HG03457 (cell line): ENCODE measurements at regions not wholly inside any gene's neighbourhood (a gene's known extent, or its start where the extent isn't known, plus 50 kb on each side); places are given as distances from the start of the nearest gene placed in this dataset.
"Not testable (repeated sequence)": the region's sequence is repeated elsewhere in the genome, so short reads cannot be mapped to it uniquely, and the experiment has no call there.

Experiments used
- ATAC-seq: cut with Tn5 transposase; IDR thresholded peaks from one replicate; pipeline ENCODE4 v1.9.1; 2021; ENCODE audit warnings: moderate number of reproducible peaks; ENCODE audit not compliant: unreplicated experiment

GRCh38 chr4:65007841-65008439, 598.7 kb upstream of the TECRL start:
- ATAC-seq = no peak

DNA sequence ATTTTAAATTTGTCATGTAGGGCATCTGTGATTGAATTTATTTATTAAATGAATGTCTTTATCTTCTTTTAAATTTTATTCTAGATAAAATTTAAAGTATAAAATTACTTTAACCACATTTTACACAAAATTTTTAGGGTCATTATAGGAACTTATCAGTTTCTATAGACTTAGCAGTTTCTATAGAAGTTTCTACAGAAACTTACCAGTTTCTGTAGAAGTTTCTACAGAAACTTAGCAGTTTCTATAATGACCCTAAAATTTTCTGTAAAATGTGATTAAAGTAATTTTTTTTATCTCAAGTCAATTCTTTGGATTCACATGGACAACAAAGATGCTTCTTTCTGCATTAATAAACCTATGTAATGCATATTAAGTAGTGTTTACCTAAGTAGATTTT, 565.9 kb upstream of the TECRL start:
- ATAC-seq = no peak

DNA sequence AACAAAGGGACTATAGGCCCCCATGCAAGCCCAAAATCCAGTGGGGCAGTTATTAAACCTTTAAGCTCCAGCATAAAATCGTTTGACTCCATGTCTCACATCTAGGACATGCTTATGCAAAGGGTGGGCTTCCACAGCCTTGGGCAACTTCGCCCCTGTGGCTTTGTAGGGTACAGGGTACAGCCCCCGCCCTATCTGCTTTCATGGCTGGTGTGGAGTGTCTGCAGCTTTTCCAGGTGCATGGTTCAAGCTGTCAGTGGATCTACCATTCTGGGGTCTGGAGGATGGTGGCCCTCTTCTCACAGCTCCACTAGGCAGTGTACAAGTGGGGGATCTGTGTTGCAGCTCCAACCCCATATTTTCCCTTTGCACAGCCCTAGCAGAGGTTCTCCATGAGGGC, 559.8 kb upstream of the TECRL start:
- ATAC-seq = no peak

DNA sequence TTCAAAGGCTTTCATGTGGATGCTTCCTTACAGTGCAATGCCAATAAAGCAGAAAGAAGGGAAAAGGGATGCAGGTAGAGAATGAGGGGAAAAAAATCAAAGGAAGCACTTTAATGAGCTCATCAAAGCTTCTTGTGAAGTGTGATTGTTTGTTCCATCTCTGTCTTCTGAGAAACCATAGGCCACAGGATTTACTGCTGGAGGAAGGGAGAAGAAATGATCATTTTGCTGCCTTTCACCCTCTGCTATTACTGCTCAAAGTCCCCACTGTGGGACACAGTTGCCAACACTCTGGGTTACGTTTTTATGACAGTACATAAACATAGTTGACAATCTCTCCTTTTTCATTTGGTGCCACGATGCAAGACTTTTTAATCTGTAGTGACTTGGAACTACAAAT, 558.0 kb upstream of the TECRL start:
- no peak for ATAC-seq

GRCh38 chr4:64960516-64960915, 551.3 kb upstream of the TECRL start:
- no peak for ATAC-seq

DNA sequence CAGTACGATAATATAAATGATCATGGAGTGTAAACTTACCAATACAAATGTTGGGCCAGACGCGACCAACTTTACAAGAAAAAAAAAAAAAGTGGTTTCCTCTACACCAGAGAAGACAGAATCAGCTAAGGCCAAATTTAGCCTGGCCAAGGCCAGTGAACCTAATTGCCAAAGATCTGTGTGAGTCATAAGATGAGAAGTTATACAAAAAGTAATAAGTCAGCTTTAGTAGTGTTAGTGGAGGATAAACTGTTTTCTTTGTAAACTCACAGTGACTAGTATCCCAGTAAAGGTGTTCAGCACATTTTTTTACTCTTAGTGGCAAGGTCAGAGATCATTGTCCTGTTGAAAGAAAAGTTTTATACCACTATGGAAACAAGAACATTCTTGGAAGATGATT, 531.4 kb upstream of the TECRL start:
- no peak for ATAC-seq

DNA sequence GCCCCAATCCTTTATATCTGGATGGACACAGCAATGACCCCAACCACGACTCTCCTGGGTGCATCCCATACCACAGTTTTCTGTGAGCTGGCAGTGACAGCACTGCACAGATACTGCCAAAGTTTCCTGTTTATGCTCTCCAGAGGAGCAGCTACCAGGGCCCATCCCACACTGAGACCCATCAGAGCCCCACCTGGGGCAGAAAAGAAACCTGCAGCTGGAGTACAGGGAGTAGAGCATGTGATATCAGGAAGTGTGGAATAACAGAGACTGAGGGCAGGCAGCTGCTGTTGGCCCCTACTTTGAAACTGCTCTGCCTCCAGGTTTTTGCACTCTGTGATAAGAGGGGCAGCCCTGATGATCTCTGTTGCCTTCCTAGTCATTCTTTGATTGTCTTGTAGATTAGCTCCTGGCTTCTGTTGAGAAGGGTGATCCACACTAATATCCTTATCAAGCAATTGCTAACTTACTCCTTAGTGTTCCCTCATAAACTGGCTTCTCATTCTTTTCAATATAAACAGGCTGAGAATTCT, 526.3 kb upstream of the TECRL start:
- no peak for ATAC-seq

GRCh38 chr4:64911846-64912245, 502.6 kb upstream of the TECRL start:
- ATAC-seq = no peak

- no peak for ATAC-seq
Observed at GRCh38 chr4:64903986-64904385, 494.7 kb upstream of the TECRL start.

GRCh38 chr4:64899563-64899962, 490.3 kb upstream of the TECRL start:
- no peak for ATAC-seq

GRCh38 chr4:64899030-64899429, 489.8 kb upstream of the TECRL start:
- not testable (repeated sequence) for ATAC-seq

GRCh38 chr4:64897683-64898082, 488.4 kb upstream of the TECRL start:
- no peak for ATAC-seq

- ATAC-seq = no peak
Observed at GRCh38 chr4:64895031-64895430, 485.8 kb upstream of the TECRL start.

- no peak for ATAC-seq
Observed at GRCh38 chr4:64893205-64893604, 484.0 kb upstream of the TECRL start.

DNA sequence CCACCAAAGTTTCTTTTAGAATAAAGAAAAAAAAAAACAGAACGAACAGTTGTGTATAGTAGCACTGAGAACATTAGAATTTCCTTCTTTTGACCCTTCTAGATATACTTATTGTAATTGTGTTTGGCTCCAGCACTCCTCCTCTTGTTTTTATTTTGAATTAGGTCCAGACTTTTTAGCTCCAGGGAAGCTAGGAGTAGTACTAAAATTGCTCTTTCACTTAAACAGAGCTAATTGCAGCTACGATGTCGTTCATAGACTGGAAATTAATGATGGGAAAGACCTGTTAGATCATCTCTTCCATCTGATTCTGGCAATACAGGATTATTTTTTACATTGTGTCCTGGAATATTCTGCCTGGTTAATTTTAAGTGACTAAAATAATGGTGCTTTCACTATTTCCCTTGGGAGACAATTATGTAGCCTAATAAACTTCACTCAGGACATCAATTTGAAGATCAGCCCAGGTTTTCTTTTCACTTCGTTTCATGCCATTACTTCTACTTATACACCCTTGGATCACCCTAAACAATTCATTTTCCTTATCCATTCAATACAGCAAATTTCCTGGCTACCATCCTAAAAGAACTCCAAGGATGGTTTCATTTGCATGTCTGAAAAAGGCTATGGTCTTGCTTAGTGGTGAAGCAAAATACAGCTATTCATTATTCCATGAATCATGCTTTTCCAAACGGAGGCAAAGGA, 480.8 kb upstream of the TECRL start:
- ATAC-seq = no peak

- ATAC-seq = no peak
Observed at GRCh38 chr4:64883087-64883807, 474.0 kb upstream of the TECRL start.

- no peak for ATAC-seq
Observed at GRCh38 chr4:64882311-64883086, 473.2 kb upstream of the TECRL start.

- ATAC-seq = no peak
Observed at GRCh38 chr4:64880557-64880956, 471.3 kb upstream of the TECRL start.

- no peak for ATAC-seq
Observed at GRCh38 chr4:64876021-64876420, 466.8 kb upstream of the TECRL start.

GRCh38 chr4:64870558-64870957, 461.3 kb upstream of the TECRL start:
- no peak for ATAC-seq

DNA sequence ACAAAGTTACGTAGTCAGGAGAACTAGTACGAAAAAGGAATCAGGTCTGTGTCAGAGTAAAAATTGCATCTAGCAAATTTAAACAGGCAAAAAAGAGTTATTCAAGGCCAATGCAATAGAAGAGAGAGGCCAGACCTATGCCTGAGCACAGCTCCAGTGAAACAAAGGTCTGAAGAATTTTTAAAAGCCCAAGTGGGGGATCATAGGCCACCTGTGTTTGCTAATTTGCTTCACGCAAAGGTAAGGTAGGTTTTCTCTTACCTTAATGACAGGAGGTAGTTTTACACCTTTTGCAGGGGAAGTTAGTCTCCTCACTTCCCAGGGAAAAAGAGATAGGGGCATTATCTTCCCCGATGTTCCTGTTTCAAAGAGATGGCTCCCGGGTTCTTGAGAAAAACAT, 448.6 kb upstream of the TECRL start:
- ATAC-seq = no peak
